NB4 (cell line): ENCODE measurements at regions not wholly inside any gene's neighbourhood (a gene's known extent, or its start where the extent isn't known, plus 50 kb on each side); places are given as distances from the start of the nearest gene placed in this dataset.

ENCODE experiments used
- POLR2A ChIP-seq: IDR thresholded peaks from 2 replicates; pipeline ENCODE4 v1.6.1; 2011; ENCODE audit warnings: mild to moderate bottlenecking; ENCODE audit not compliant: insufficient read length; ENCODE audit errors: extremely low read depth
- TF ChIP-seq, protein P1 (sequence below): IDR thresholded peaks from one replicate; pipeline ENCODE4 v1.5.1; 2012; ENCODE audit warnings: low read depth, low read length

DNA sequence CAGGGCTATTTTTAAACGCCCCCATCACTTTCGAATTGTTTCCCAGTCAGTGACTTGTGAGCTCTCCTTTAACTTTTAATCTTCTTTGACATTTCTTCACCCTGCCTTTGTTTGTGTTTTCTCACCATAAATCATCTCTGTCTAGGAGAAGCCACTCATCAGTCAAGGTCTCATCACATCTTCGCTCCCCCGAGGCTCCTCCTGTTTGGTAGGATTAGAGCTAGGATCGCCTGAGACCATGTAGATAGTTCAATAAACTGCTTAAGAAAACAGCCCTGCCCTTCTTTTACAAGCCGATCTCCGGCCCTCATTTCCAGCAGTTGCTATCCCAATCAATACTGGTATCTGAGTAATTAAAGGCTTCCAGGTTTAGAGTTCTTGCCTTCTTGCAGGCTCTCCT lies 472.8 kb upstream of the ADARB2 start:
- TF ChIP-seq, protein P1, sequence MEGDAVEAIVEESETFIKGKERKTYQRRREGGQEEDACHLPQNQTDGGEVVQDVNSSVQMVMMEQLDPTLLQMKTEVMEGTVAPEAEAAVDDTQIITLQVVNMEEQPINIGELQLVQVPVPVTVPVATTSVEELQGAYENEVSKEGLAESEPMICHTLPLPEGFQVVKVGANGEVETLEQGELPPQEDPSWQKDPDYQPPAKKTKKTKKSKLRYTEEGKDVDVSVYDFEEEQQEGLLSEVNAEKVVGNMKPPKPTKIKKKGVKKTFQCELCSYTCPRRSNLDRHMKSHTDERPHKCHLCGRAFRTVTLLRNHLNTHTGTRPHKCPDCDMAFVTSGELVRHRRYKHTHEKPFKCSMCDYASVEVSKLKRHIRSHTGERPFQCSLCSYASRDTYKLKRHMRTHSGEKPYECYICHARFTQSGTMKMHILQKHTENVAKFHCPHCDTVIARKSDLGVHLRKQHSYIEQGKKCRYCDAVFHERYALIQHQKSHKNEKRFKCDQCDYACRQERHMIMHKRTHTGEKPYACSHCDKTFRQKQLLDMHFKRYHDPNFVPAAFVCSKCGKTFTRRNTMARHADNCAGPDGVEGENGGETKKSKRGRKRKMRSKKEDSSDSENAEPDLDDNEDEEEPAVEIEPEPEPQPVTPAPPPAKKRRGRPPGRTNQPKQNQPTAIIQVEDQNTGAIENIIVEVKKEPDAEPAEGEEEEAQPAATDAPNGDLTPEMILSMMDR = no peak
- TF ChIP-seq POLR2A = no peak
